Activated B cell treated with CpG ODN at 0.5 μM for 24 hours (primary cell): ENCODE measurements at regions not wholly inside any gene's neighbourhood (a gene's known extent, or its start where the extent isn't known, plus 50 kb on each side); places are given as distances from the start of the nearest gene placed in this dataset.

Experiments
- ATAC-seq: fragments of 200-7000 bp; cut with Tn5 transposase; one replicate; pipeline ENCODE4 v1.10.0; 2021; ENCODE audit warnings: low read depth, mild to moderate bottlenecking, moderate library complexity
- CTCF ChIA-PET: fragments of 350-600 bp; sonication (Branson Sonifier 250); formaldehyde crosslinking; loops from one replicate; lab custom pipeline; 2021; ENCODE audit warnings: antibody characterized with exemption; lab: Charles Lee
- POLR2A ChIA-PET: fragments of 350-600 bp; sonication (Branson Sonifier 250); formaldehyde crosslinking; loops from one replicate; lab custom pipeline; 2021; ENCODE audit warnings: antibody characterized with exemption; lab: Charles Lee
- DNase-seq: peaks from one replicate; pipeline ENCODE4 v3.0.0; 2022
- H3K27ac Mint-ChIP-seq: one replicate; pipeline ENCODE4 v1.8.0; 2020; ENCODE audit warnings: mixed read lengths
- H3K27me3 Mint-ChIP-seq: one replicate; pipeline ENCODE4 v1.8.0; 2021; ENCODE audit warnings: mixed read lengths
- H3K36me3 Mint-ChIP-seq: one replicate; pipeline ENCODE4 v1.8.0; 2021; ENCODE audit warnings: low read depth, mixed read lengths
- H3K4me1 Mint-ChIP-seq: one replicate; pipeline ENCODE4 v1.8.0; 2021; ENCODE audit warnings: mixed read lengths
- H3K4me3 Mint-ChIP-seq: one replicate; pipeline ENCODE4 v1.8.0; 2020; ENCODE audit warnings: mild to moderate bottlenecking, mixed read lengths
- H3K9me3 Mint-ChIP-seq: one replicate; pipeline ENCODE4 v1.8.0; 2020; ENCODE audit warnings: mixed read lengths
- CTCF ChIP-seq: fragments of 200-600 bp; IDR thresholded peaks from one replicate; pipeline ENCODE4 v1.8.0; 2022; ENCODE audit warnings: antibody characterized with exemption, mild to moderate bottlenecking
- intact Hi-C: fragments of 100-400 bp; cut with micrococcal nuclease; formaldehyde crosslinking; loops from one replicate; pipeline ENCODE4 v1.15.1; 2024

- peaks cover 3% of the 10 kb centered on the region for H3K9me3 Mint-ChIP-seq
- H3K4me3 Mint-ChIP-seq, result no peak overlapping the region
- no peak for TF ChIP-seq CTCF
- intact Hi-C loops, result no loop called here
- no peak for DNase-seq
- no peaks in the 10 kb centered on the region for H3K4me1 Mint-ChIP-seq
- ChIA-PET CTCF (no interaction called here), POLR2A (no interaction called here)
- H3K36me3 Mint-ChIP-seq, result no peaks in the 10 kb centered on the region
- no peak for ATAC-seq
- no peaks in the 10 kb centered on the region for H3K27me3 Mint-ChIP-seq
- no peak overlapping the region for H3K27ac Mint-ChIP-seq
Measured at GRCh38 chr1:186577633-186578032, 102.6 kb downstream of the PTGS2 start.

- ATAC-seq (no peak), DNase-seq (no peak)
- H3K4me1 Mint-ChIP-seq, result no peaks in the 10 kb centered on the region
- H3K36me3 Mint-ChIP-seq, result no peaks in the 10 kb centered on the region
- no peaks in the 10 kb centered on the region for H3K9me3 Mint-ChIP-seq
- no peak for TF ChIP-seq CTCF
- CTCF ChIA-PET, result no interaction called here
- intact Hi-C loops, result no loop called here
- no peak overlapping the region for H3K4me3 Mint-ChIP-seq
- H3K27me3 Mint-ChIP-seq, result no peaks in the 10 kb centered on the region
- POLR2A ChIA-PET, result no interaction called here
- no peak overlapping the region for H3K27ac Mint-ChIP-seq
Measured at GRCh38 chr1:186577216-186577615, 103.0 kb downstream of the PTGS2 start.

- ATAC-seq, result no peak
- H3K9me3 Mint-ChIP-seq, result no peaks in the 10 kb centered on the region
- H3K4me3 Mint-ChIP-seq, result no peak overlapping the region
- ChIA-PET CTCF (no interaction called here), POLR2A (no interaction called here)
- TF ChIP-seq CTCF, result no peak
- no peaks in the 10 kb centered on the region for H3K27me3 Mint-ChIP-seq
- no peaks in the 10 kb centered on the region for H3K36me3 Mint-ChIP-seq
- H3K27ac Mint-ChIP-seq, result no peak overlapping the region
- DNase-seq, result no peak
- H3K4me1 Mint-ChIP-seq, result no peaks in the 10 kb centered on the region
- intact Hi-C loops, result no loop called here
Measured at GRCh38 chr1:186575348-186575747, 104.9 kb downstream of the PTGS2 start.

- ChIA-PET POLR2A (no interaction called here), CTCF (no interaction called here)
- H3K4me3 Mint-ChIP-seq, result no peak overlapping the region
- intact Hi-C loops, result no loop called here
- no peak for ATAC-seq
- H3K36me3 Mint-ChIP-seq, result no peaks in the 10 kb centered on the region
- no peak overlapping the region for H3K27ac Mint-ChIP-seq
- H3K9me3 Mint-ChIP-seq, result no peaks in the 10 kb centered on the region
- no peaks in the 10 kb centered on the region for H3K4me1 Mint-ChIP-seq
- DNase-seq, result no peak
- H3K27me3 Mint-ChIP-seq, result no peaks in the 10 kb centered on the region
- TF ChIP-seq CTCF, result no peak
Measured at GRCh38 chr1:186574926-186575325, 105.3 kb downstream of the PTGS2 start.

GRCh38 chr1:186572509-186572908, 107.7 kb downstream of the PTGS2 start:
- ChIA-PET CTCF (no interaction called here), POLR2A (no interaction called here)
- DNase-seq (no peak), ATAC-seq (no peak)
- H3K4me1 Mint-ChIP-seq, result no peaks in the 10 kb centered on the region
- no peak overlapping the region for H3K4me3 Mint-ChIP-seq
- no peak overlapping the region for H3K27ac Mint-ChIP-seq
- intact Hi-C loops, result no loop called here
- H3K27me3 Mint-ChIP-seq, result no peaks in the 10 kb centered on the region
- TF ChIP-seq CTCF, result no peak
- no peaks in the 10 kb centered on the region for H3K9me3 Mint-ChIP-seq
- H3K36me3 Mint-ChIP-seq, result no peaks in the 10 kb centered on the region
